OCI-LY7 (cell line): ENCODE measurements at regions not wholly inside any gene's neighbourhood (a gene's known extent, or its start where the extent isn't known, plus 50 kb on each side); places are given as distances from the start of the nearest gene placed in this dataset.

ENCODE experiments used
- BruUV-seq: library from RNA; stranded (reverse); fragments of 400-500 nt; replicated peaks from 2 replicates; lab custom pipeline; 2021; lab: Mats Ljungman, UMichigan
- CTCF ChIA-PET: fragments of 300-600 bp; sonication (Branson Sonifier 250); formaldehyde crosslinking; loops from one replicate; lab custom pipeline; 2022; ENCODE audit warnings: antibody characterized with exemption; ENCODE audit not compliant: unreplicated experiment; lab: Charles Lee
- POLR2A ChIA-PET: fragments of 300-600 bp; sonication (Branson Sonifier 250); formaldehyde crosslinking; loops from one replicate; lab custom pipeline; 2022; ENCODE audit warnings: antibody characterized with exemption; lab: Charles Lee
- DNase-seq: peaks from one replicate; pipeline ENCODE4 v3.0.0-alpha.2; 2015; ENCODE audit warnings: low spot score
- H2AFZ ChIP-seq: fragments of 200-600 bp; sonication (generic), shearing (Covaris generic); 2 replicates; pipeline ENCODE4 v1.6.1; 2014; ENCODE audit warnings: mild to moderate bottlenecking, antibody characterized with exemption, low read length, moderate library complexity
- H3K27ac ChIP-seq: fragments of 200-600 bp; sonication (generic); 2 replicates; pipeline ENCODE4 v1.5.1; 2014; ENCODE audit warnings: mixed run types, low read depth, mild to moderate bottlenecking, moderate library complexity, low read length, inconsistent platforms; ENCODE audit not compliant: poor library complexity, severe bottlenecking
- H3K36me3 ChIP-seq: fragments of 200-600 bp; sonication (generic); 2 replicates; pipeline ENCODE4 v1.6.1; 2014; ENCODE audit warnings: mild to moderate bottlenecking, antibody characterized with exemption, low read length, moderate library complexity, mixed read lengths; ENCODE audit not compliant: insufficient read depth
- H3K4me1 ChIP-seq: fragments of 200-600 bp; sonication (generic); 2 replicates; pipeline ENCODE4 v1.5.1; 2014; ENCODE audit warnings: mild to moderate bottlenecking, low read length; ENCODE audit not compliant: insufficient read depth, poor library complexity, severe bottlenecking
- H3K4me2 ChIP-seq: fragments of 200-600 bp; sonication (generic); 2 replicates; pipeline ENCODE4 v1.6.1; 2014; ENCODE audit warnings: mild to moderate bottlenecking, low read length
- H3K4me3 ChIP-seq: fragments of 200-600 bp; sonication (generic); 2 replicates; pipeline ENCODE4 v1.5.1; 2014; ENCODE audit warnings: mild to moderate bottlenecking, low read depth, low read length; ENCODE audit not compliant: poor library complexity, severe bottlenecking
- H3K79me2 ChIP-seq: fragments of 200-600 bp; sonication (generic); 2 replicates; pipeline ENCODE4 v1.6.1; 2016; ENCODE audit warnings: low read depth, mild to moderate bottlenecking, low read length, moderate library complexity, mixed read lengths; ENCODE audit not compliant: insufficient read depth
- H3K9me2 ChIP-seq: fragments of 200-600 bp; sonication (generic); 2 replicates; pipeline ENCODE4 v1.6.1; 2016; ENCODE audit warnings: mild to moderate bottlenecking, low read length, mixed read lengths; ENCODE audit not compliant: insufficient read depth
- H3K9me3 ChIP-seq: fragments of 200-600 bp; sonication (generic); 2 replicates; pipeline ENCODE4 v1.6.1; 2014; ENCODE audit warnings: mild to moderate bottlenecking, mixed run types, low read length, mixed read lengths
- H4K20me1 ChIP-seq: fragments of 200-600 bp; sonication (generic); 2 replicates; pipeline ENCODE4 v1.6.1; 2014; ENCODE audit warnings: mild to moderate bottlenecking, antibody characterized with exemption, low read length, moderate library complexity, mixed read lengths; ENCODE audit not compliant: insufficient read depth
- EZH2phosphoT487 ChIP-seq: fragments of 200-600 bp; sonication (generic); IDR thresholded peaks from 2 replicates; pipeline ENCODE4 v1.6.1; 2018; ENCODE audit warnings: low read depth, borderline replicate concordance, mild to moderate bottlenecking, mixed run types, antibody characterized with exemption, low read length, moderate library complexity, mixed read lengths
- intact Hi-C: fragments of 100-400 bp; cut with micrococcal nuclease; formaldehyde crosslinking; loops from one replicate; pipeline ENCODE4 v1.10.0; 2022; ENCODE audit not compliant: unreplicated experiment
- TF ChIP-seq, protein P1 (sequence below): fragments of 200-600 bp; sonication (generic); conservative IDR thresholded peaks from 2 replicates; pipeline ENCODE4 v1.5.1; 2014; ENCODE audit warnings: mild to moderate bottlenecking, antibody characterized with exemption, low read length, moderate library complexity, mixed read lengths

DNA sequence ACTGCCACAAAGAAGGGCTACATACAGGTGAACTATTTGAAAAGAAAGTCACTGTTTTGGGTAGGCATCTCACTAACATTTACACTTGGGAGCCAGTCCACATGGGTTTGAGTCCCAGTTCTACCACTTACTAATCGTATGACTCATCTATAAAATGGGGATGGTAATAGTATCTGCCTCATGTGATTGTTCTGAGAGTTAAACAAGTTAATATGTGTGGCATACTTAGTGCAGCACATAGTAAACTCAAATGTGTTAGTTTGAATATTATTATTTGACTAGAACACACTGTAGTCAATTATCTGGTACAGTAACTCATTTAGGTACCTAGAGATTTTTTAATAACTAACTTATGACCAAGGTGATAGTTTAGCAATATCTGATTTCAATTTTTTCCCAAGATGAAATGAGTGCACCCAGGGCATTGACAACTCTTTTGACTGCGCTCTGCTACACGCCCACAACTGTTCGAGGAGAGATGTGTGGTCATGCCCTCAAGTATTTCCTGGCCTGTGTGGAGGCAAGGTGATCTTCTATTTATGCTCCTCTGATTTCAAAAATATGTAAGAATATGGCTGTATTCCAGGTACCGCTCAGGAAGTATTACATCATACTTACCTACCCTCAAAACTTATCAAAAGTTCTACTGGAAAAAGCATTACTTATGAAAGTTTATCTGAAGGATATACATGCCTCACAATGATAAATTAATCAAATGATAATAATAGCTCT, 210.6 kb upstream of the EGLN3 start:
- Histone ChIP-seq H2AFZ (no peak overlapping the region), H3K27ac (no peak overlapping the region), H3K79me2 (no peaks in the 10 kb centered on the region), H3K9me3 (no peaks in the 10 kb centered on the region), H3K36me3 (no peaks in the 10 kb centered on the region), H3K9me2 (no peaks in the 10 kb centered on the region), H3K4me3 (no peak overlapping the region), H3K4me1 (no peaks in the 10 kb centered on the region), H4K20me1 (no peaks in the 10 kb centered on the region), H3K4me2 (no peak overlapping the region)
- BruUV-seq = no TSS peak
- CTCF ChIA-PET = no interaction called here
- intact Hi-C loops = no loop called here
- TF ChIP-seq, protein P1, sequence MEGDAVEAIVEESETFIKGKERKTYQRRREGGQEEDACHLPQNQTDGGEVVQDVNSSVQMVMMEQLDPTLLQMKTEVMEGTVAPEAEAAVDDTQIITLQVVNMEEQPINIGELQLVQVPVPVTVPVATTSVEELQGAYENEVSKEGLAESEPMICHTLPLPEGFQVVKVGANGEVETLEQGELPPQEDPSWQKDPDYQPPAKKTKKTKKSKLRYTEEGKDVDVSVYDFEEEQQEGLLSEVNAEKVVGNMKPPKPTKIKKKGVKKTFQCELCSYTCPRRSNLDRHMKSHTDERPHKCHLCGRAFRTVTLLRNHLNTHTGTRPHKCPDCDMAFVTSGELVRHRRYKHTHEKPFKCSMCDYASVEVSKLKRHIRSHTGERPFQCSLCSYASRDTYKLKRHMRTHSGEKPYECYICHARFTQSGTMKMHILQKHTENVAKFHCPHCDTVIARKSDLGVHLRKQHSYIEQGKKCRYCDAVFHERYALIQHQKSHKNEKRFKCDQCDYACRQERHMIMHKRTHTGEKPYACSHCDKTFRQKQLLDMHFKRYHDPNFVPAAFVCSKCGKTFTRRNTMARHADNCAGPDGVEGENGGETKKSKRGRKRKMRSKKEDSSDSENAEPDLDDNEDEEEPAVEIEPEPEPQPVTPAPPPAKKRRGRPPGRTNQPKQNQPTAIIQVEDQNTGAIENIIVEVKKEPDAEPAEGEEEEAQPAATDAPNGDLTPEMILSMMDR = no peak
- no peak for TF ChIP-seq EZH2phosphoT487
- DNase-seq = no peak
- POLR2A ChIA-PET = no interaction called here

DNA sequence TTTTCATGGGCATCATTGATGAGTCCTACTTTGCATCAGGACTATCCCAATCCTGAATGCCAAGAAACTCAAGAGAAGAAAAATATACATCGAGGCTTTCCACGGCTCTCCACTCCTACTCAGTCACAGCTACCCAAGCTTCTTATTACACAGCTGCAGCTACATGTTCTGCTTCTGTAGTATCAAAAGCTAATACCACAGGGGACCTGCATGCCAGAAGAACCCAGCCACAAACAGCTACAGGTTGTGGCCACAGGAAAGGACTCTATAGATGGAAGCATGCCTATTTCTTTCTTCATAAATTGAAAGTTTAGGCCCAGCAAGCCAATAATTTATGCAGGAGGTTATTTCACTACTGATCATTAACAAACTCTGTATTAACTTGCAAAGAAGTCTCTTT, 209.7 kb upstream of the EGLN3 start:
- ChIA-PET POLR2A (interaction anchor here (1.6 kb wide), 1 partner anchor 11 kb away, joined by 5 read pairs; no protein-coding TSS in a partner anchor), CTCF (no interaction called here)
- H3K4me3 ChIP-seq = no peak overlapping the region
- TF ChIP-seq, protein P1 = no peak
- intact Hi-C loops = no loop called here
- H2AFZ ChIP-seq = no peak overlapping the region
- no peaks in the 10 kb centered on the region for H3K4me1 ChIP-seq
- H3K27ac ChIP-seq = no peak overlapping the region
- no peaks in the 10 kb centered on the region for H4K20me1 ChIP-seq
- no peak for DNase-seq
- H3K4me2 ChIP-seq = no peak overlapping the region
- no peaks in the 10 kb centered on the region for H3K9me3 ChIP-seq
- no TSS peak for BruUV-seq
- no peaks in the 10 kb centered on the region for H3K36me3 ChIP-seq
- no peaks in the 10 kb centered on the region for H3K9me2 ChIP-seq
- no peaks in the 10 kb centered on the region for H3K79me2 ChIP-seq

DNA sequence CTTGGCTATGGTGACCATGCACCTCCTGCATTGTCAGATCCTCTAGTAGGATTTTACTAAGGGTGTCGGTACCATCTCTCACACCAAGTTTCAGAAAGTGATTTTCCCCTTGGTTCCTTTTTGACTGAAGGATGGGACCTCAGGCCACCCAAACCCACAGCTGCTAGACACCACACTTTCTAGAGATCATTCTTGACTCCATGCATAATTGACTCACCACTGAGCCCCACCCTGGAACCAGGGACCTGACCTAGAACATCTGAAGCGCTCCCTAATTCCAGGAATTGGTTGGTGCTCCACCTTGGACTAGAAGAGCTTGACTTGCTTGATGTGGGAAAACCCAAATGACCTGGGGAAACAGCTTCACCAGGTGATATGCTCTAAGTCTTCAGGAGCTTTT, 206.8 kb upstream of the EGLN3 start:
- Histone ChIP-seq H3K4me1 (no peaks in the 10 kb centered on the region), H4K20me1 (no peaks in the 10 kb centered on the region), H2AFZ (no peak overlapping the region), H3K4me2 (no peak overlapping the region), H3K4me3 (no peak overlapping the region), H3K36me3 (no peaks in the 10 kb centered on the region), H3K27ac (no peak overlapping the region), H3K9me3 (no peaks in the 10 kb centered on the region), H3K9me2 (no peaks in the 10 kb centered on the region), H3K79me2 (no peaks in the 10 kb centered on the region)
- no TSS peak for BruUV-seq
- TF ChIP-seq, protein P1 = no peak
- ChIA-PET CTCF (no interaction called here), POLR2A (no interaction called here)
- intact Hi-C loops = no loop called here
- no peak for DNase-seq
